ENCODE measurements at regions not wholly inside any gene's neighbourhood (a gene's known extent, or its start where the extent isn't known, plus 50 kb on each side); places are given as distances from the start of the nearest gene placed in this dataset.
"Not testable (repeated sequence)": the region's sequence is repeated elsewhere in the genome, so short reads cannot be mapped to it uniquely, and the experiment has no call there.

DNA sequence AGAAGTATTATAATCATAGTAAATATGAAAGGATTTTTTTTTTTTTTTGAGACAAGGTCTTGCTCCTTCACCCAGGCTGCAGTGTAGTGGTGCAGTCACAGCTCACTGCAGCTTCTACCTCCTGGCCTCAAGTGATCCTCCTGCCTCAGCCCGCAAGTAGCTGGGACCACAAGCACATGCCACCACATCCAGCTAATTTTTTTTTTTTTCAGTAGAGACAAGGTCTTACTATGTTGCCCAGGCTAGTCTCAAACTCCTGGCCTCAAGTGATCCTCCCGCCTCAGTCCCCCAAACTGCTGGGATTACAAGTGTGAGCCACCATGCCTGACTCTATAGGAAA, 86.2 kb upstream of the FOXN2 start:
- no peak for DNase-seq

- no peak for DNase-seq
Observed at GRCh38 chr2:48229063-48229462, 85.4 kb upstream of the FOXN2 start.

- no peak for DNase-seq
Observed at GRCh38 chr2:48230834-48231233, 83.6 kb upstream of the FOXN2 start.

DNA sequence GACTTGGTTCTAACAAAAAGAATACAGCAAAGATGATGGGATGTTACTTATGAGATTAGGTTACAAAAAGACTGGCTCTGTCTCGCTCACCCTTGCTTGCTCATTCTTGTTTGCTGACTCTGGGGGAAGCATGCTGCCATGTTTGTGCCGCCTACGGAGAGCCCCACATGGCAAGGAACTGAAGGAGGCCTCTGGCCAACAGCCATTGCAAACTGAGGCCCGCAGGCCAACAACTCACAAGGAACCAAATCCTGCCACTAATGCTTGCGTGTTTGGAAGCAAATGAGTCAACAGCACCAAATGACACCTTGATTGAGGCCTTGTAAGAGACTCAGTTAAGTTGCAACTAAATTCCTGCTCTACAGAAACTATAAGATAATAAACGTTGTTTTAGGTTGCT, 82.1 kb upstream of the FOXN2 start:
- no peak for DNase-seq

DNA sequence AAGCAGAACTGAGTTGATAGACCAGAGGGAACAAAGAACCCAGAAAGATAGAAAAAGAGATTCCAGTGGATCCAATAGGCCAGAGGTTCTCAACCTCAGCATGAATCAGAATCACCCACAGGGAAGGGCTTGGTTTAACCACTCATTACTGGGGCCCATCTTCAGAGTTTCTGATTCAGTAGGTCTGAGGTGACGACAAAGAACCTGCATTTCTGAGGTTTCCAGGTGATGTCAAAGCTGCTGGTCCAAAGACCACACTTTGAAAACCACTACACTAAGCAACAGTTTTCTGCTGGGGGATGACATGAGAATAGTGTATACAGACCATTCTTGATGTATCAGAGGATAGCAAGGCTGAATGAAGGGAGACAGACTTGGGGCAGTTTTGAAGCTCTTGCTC, 81.5 kb upstream of the FOXN2 start:
- DNase-seq: no peak

DNA sequence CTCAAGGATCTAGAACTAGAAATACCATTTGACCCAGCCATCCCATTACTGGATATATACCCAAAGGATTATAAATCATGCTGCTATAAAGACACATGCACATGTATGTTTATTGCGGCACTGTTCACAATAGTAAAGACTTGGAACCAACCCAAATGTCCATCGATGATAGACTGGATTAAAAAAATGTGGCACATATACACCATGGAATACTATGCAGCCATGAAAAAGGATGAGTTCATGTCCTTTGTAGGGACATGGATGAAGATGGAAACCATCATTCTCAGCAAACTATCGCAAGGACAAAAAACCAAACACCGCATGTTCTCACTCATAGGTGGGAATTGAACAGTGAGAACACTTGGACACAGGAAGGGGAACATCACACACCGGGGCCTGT, 80.7 kb upstream of the FOXN2 start:
- not testable (repeated sequence) for DNase-seq

- no peak for DNase-seq
Observed at GRCh38 chr2:48235076-48235475, 79.4 kb upstream of the FOXN2 start.

DNA sequence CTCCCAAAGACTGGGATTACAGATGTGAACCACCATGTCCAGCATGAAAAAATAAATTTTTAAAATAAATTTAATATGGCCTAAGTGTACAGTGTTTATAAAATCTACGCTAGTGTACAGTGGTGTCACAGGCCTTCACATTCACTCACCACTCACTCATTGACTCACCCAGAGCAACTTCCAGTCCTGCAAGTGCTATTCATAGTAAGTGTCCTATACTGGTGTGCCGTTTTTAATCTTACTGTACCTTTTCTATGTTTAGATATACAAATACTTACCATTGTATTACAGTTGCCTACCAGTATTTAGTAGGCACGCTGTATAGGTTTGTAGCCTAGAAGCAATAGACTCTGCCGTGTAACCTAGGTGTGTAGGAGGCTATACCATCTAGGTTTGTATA, 76.1 kb upstream of the FOXN2 start:
- DNase-seq: no peak

DNA sequence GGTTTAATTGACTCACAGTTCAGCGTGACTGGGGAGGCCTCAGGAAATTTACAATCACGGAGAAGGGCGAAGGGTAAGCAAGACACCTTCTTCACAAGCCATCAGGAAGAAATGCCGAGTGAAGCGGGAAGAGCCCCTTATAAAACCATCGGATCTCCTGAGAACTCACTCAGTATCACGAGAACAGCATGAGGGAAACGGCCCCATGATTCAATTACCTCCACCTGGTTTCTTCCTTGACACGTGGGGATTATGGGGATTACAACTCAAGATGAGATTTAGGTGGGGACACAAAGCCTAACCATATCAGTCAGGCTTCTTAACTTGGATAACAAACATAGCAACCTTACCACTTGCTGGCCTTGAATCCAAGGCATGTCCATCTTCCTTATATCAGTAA, 73.6 kb upstream of the FOXN2 start:
- DNase-seq: no peak

DNA sequence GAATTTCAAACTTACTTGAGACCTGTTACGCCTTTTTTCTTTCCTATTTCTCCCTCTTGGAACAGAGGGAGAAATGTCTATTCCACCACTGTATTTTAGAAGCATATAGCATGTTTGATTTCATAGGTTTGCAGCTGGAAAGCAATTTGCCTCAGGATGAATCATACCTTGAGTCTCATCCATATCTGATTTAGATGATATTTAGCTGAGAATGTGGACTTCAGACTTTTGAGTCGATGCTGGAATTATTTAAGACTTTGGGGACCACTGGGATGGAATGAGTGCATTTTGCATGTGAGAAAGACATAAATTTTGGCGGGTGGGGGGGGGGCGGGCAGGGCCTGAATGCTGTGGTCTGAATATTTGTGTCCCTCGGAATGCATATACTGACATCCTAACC, 67.3 kb upstream of the FOXN2 start:
- no peak for DNase-seq

- DNase-seq: no peak
Observed at GRCh38 chr2:48248251-48248933, 66.1 kb upstream of the FOXN2 start.

DNA sequence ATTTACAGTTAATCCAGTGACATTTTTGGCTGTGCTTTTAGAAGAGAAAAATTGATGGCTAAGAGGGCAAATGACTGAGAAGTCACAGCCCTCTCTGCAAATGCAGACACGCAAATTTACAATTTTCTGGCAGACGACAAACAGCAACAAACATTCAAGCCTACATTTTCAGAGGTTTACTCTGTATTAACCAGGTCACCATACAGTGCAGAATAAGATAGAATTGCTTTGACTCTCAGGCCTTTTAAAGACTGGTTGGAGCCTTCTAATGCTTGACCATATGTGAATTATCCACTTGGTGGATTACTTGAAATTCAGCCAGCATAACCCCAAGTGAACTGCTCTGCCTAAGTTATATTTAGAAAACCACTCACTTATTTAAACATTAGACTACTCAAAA, 65.5 kb upstream of the FOXN2 start:
- no peak for DNase-seq

- DNase-seq: peak; percentile 71 to 72
Observed at GRCh38 chr2:48249631-48250473, 64.6 kb upstream of the FOXN2 start.

GRCh38 chr2:48250474-48250844, 64.0 kb upstream of the FOXN2 start:
- no peak for DNase-seq

GRCh38 chr2:48250943-48251342, 63.5 kb upstream of the FOXN2 start:
- peak; percentile 64 to 66 for DNase-seq

GRCh38 chr2:48251437-48252148, 62.9 kb upstream of the FOXN2 start:
- DNase-seq: no peak

GRCh38 chr2:48253301-48253700, 61.2 kb upstream of the FOXN2 start:
- peak; percentile 12 to 27 for DNase-seq

- DNase-seq: no peak
Observed at GRCh38 chr2:48254839-48255238, 59.6 kb upstream of the FOXN2 start.

DNA sequence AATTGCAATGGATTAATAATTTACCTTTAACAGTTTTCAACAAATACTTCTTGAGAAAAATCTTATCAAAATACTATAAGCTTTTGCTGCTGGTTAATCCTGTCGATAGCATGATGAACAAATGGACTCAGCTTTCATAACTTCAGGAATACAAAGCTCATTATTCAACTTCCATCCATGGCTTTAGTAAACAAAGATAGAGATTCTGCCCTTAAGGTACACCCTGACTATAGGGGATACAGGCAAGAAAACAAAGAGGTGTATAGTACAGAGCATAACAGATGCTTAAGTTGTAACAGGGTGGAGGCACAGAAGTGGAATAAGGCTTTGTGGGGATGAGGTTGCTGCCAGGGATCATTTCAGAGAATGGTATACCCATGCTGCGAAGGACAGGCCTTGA, 57.0 kb upstream of the FOXN2 start:
- DNase-seq: no peak

DNA sequence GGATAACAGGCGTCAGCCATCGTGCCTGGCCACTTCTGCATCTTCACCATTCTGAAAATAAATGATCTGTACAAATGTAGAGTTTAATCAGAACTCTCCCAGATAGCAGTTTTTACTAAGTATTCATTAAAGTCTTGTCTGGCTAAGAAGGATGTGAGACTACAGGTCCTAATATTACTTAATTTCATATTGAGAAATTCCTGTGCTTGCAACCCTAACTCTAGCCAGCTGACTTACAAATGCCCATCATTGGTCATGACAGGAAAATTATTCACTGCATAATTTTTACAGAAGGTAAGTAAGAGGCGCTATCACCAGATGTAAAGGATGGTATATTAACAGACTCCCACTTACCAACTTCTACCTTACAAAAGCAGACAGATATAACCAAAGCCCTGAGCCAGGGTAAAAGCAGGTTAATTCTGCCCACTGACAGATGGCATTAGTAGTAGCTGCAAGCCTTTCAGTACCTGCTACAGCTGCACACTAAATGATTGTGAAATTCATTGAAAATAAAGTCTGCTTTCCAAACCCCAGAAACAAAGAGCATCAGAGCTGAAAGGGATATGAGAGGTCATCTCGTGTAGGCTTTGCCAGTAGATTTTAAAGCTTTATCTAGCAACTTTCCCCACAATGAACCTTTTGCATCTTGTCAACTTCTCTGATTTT, 55.9 kb upstream of the FOXN2 start:
- DNase-seq: no peak

DNA sequence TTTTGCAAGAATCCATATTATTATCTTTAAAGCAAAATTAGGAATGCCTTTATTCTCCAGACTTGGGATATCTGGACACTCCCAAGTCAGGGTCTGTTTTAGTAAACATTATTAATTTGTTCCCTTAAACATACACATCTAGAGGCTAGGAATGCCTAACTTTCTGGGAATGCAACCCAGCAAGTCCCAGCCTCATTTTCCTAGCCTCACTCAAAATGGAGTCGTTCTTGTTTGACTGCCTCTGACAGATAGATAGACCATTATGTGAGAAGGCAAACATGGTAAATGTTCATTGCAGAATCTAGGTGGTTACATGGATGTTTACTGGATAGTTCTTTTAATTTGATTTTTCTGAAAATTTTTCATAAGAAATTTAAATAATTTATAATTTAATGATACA, 54.7 kb upstream of the FOXN2 start:
- no peak for DNase-seq

- DNase-seq: no peak
Observed at GRCh38 chr2:48264627-48265026, 49.9 kb upstream of the FOXN2 start.
